GM12891 (cell line): ENCODE measurements at regions not wholly inside any gene's neighbourhood (a gene's known extent, or its start where the extent isn't known, plus 50 kb on each side); places are given as distances from the start of the nearest gene placed in this dataset.

Experiments used
- POLR2A ChIP-seq: IDR thresholded peaks from 2 replicates; pipeline ENCODE4 v1.6.1; 2011; ENCODE audit warnings: low read depth, low read length, control low read depth
- SPI1 ChIP-seq: IDR thresholded peaks from 2 replicates; pipeline ENCODE4 v1.6.1; 2011; ENCODE audit warnings: low read depth, low read length, control low read depth
- TAF1 ChIP-seq: IDR thresholded peaks from 2 replicates; pipeline ENCODE4 v1.6.1; 2011; ENCODE audit warnings: low read depth, low read length, control low read depth

DNA sequence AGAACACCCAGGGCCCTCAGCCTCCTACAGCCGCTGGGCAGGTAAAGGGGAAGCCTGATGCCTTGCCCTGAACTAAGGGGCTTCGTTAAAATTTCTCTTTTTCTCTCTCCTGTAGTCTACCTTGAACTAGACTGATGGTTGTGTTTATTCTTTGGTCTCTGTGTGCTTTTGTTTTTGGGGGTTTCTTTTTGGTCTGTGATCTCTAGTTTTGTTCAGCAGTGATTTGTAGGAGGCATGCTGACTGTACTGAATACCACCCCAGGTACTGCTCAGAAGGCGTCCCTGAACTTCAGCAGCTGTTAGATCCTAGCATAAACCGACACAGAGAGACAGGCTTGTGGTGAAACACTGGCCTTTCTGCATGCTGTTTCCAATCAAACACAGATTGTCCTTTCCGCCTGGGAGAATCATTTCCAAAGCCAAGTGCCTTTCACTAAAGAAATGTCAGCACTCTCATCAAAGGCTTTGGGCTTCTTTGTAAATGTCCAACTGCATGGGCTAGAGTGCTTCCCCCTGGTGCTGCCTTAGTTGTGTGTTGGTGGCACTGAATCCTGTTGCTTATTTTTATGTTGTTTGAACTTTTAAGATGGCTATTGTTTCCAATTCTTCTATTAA is 364.7 kb upstream of the SASH1 start:
- TF ChIP-seq POLR2A (no peak), TAF1 (no peak), SPI1 (no peak)
